ENCODE measurements at regions not wholly inside any gene's neighbourhood (a gene's known extent, or its start where the extent isn't known, plus 50 kb on each side); places are given as distances from the start of the nearest gene placed in this dataset.

DNA sequence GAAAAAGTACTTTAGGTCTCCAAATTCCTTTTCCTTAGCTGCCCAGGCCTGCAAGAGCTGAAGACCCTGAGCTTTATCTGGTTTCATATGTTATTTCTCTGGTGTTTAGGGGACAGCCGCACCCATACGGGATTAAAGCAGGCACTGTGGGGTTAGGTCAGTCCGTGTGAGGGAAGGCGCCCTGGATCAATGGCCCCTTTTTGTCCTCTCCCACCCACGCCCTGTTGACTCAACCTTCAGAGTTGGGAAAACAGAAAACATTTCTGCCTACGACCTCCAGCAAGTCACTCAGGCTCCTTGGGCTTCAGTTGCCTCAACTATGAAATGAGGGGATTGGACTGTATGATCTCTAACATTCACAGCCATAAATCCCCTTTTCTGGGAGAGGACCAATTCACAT lies 55.2 kb upstream of the BARX2 start:
- H3K4me2 ChIP-seq (ENCODE audit: low read depth, low read length), result no peak overlapping the region
- H3K9ac ChIP-seq (ENCODE audit: low read depth, low read length), result no peak overlapping the region
- ChIA-PET POLR2A (ENCODE audit: unreplicated experiment) (no interaction called here), CTCF (interaction anchor here (0.6 to 1.4 kb wide), 2 partner anchors 44 to 750 kb away, joined by 3 to 5 read pairs; no protein-coding TSS in a partner anchor)
- H3K27ac ChIP-seq (ENCODE audit: insufficient read depth, low read length), result no peak overlapping the region
- H2BK20ac ChIP-seq (ENCODE audit: low read depth, low read length), result no peak overlapping the region
- WGBS, 2 experiments (ENCODE audit: extremely low coverage in 2 of 2, insufficient read length in 1 of 2), result 40% methylated on average over 1 of the region's 6 CpGs; no CpG with 5 or more reads in 1 of the 2 experiments
- no peak overlapping the region for H4K91ac ChIP-seq (ENCODE audit: insufficient read depth, low read depth, low read length)
- dilution Hi-C loops (cut with HindIII; ENCODE audit: low sequenced_read_pairs, unreplicated experiment) (no loop called here), in situ Hi-C loops (cut with MboI; ENCODE audit: low sequenced_read_pairs) (no loop called here), intact Hi-C loops (cut with micrococcal nuclease) (no loop called here)
- ATAC-seq (ENCODE audit: low read depth) (no peak), DNase-seq (no peak)
- no peaks in the 10 kb centered on the region for H3K9me1 ChIP-seq (ENCODE audit: insufficient read depth, low read length)
- no peak for TF ChIP-seq MAZ (IDR thresholded peaks at IDR 0.05; ENCODE audit: borderline replicate concordance, low read depth, low read length)
- no peak for TF ChIP-seq RCOR1 (IDR thresholded peaks at IDR 0.05; ENCODE audit: insufficient replicate concordance, low read length)
- no peak for TF ChIP-seq CHD1 (IDR thresholded peaks at IDR 0.05; ENCODE audit: low read depth, low read length)
- TF ChIP-seq FOS (IDR thresholded peaks at IDR 0.05; ENCODE audit: low read depth, low read length), result no peak
- no peak for TF ChIP-seq RAD21 (IDR thresholded peaks at IDR 0.05; ENCODE audit: low read length)
- TF ChIP-seq BHLHE40 (IDR thresholded peaks at IDR 0.05; ENCODE audit: low read depth, low read length), result no peak
- no peak for TF ChIP-seq MXI1 (IDR thresholded peaks at IDR 0.05; ENCODE audit: borderline replicate concordance, low read depth, low read length)
- H3K4ac ChIP-seq (ENCODE audit: low read depth, low read length), result no peak overlapping the region
- no peaks in the 10 kb centered on the region; the same call in 1 of the 2 replicates for H4K20me1 ChIP-seq (ENCODE audit: insufficient read depth, low read length)
- H3K56ac ChIP-seq (ENCODE audit: extremely low read depth, insufficient read depth, low read length), result no peak overlapping the region
- H2BK120ac ChIP-seq (ENCODE audit: low read depth, low read length), result no peak overlapping the region
- no peak overlapping the region for H4K8ac ChIP-seq (ENCODE audit: low read depth in 2 of 2, low read length in 2 of 2)
- H4K5ac ChIP-seq (ENCODE audit: low read depth, low read length), result no peak overlapping the region
- H2BK5ac ChIP-seq (ENCODE audit: low read depth, low read length, poor library complexity, severe bottlenecking), result no peak overlapping the region
- 0 out of 2 replicates have a peak, but pooled peaks cover 2% of the 10 kb centered on the region for H3K4me1 ChIP-seq (ENCODE audit: control insufficient read depth, insufficient read depth, low read length)
- peaks cover 13% of the 10 kb centered on the region for H3K27me3 ChIP-seq (ENCODE audit: control insufficient read depth, insufficient read depth, low read length)
- H2AFZ ChIP-seq (replicated peaks; ENCODE audit: low read length, poor library complexity), result no peak overlapping the region
- H2BK15ac ChIP-seq (ENCODE audit: low read depth, low read length), result no peak overlapping the region
- no peak overlapping the region for H3K14ac ChIP-seq (replicated peaks; ENCODE audit: low read depth, low read length)
- BruUV-seq (replicated peaks), result no TSS peak
- no peak overlapping the region for H2AK5ac ChIP-seq (ENCODE audit: low read depth, low read length)
- no peak overlapping the region for H3K18ac ChIP-seq (ENCODE audit: low read depth, low read length)
- H3K36me3 ChIP-seq (ENCODE audit: control insufficient read depth, insufficient read depth, low read length), result no peaks in the 10 kb centered on the region
- H3K9me3 ChIP-seq (ENCODE audit: control insufficient read depth, insufficient read depth, low read length), result no peaks in the 10 kb centered on the region
- no peak overlapping the region for H2AK9ac ChIP-seq (replicated peaks; ENCODE audit: low read depth, low read length, poor library complexity)
- no peaks in the 10 kb centered on the region for H3K79me1 ChIP-seq (ENCODE audit: low read depth in 1 of 2, low read length in 2 of 2)
- H3K23ac ChIP-seq (ENCODE audit: low read depth, low read length), result no peak overlapping the region
- no peak overlapping the region for H3K4me3 ChIP-seq (ENCODE audit: insufficient read depth, low read depth, low read length)
